ENCODE measurements at regions not wholly inside any gene's neighbourhood (a gene's known extent, or its start where the extent isn't known, plus 50 kb on each side); places are given as distances from the start of the nearest gene placed in this dataset.

- H3K9me3 Mint-ChIP-seq, result peaks cover 3% of the 10 kb centered on the region
- H3K4me1 Mint-ChIP-seq, result no peaks in the 10 kb centered on the region
- H3K4me3 Mint-ChIP-seq, result no peak overlapping the region
- no peaks in the 10 kb centered on the region for H3K36me3 Mint-ChIP-seq
- no peaks in the 10 kb centered on the region for H3K27me3 Mint-ChIP-seq
- no peak overlapping the region for H3K27ac Mint-ChIP-seq
- ATAC-seq, result no peak
These were observed 1674.1 kb downstream of the PCDH7 start for GRCh38 chr4:32394255-32394654.

GRCh38 chr4:32396507-32397070 lies 1676.4 kb downstream of the PCDH7 start:
- H3K9me3 Mint-ChIP-seq, result peaks cover 3% of the 10 kb centered on the region
- no peaks in the 10 kb centered on the region for H3K4me1 Mint-ChIP-seq
- H3K27me3 Mint-ChIP-seq, result no peaks in the 10 kb centered on the region
- ATAC-seq, result no peak
- H3K36me3 Mint-ChIP-seq, result no peaks in the 10 kb centered on the region
- H3K4me3 Mint-ChIP-seq, result no peak overlapping the region
- H3K27ac Mint-ChIP-seq, result no peak overlapping the region

GRCh38 chr4:32400870-32401269 lies 1680.7 kb downstream of the PCDH7 start:
- Mint-ChIP-seq H3K27me3 (no peaks in the 10 kb centered on the region), H3K9me3 (peaks cover 3% of the 10 kb centered on the region), H3K4me3 (no peak overlapping the region), H3K27ac (no peak overlapping the region), H3K36me3 (no peaks in the 10 kb centered on the region), H3K4me1 (no peaks in the 10 kb centered on the region)
- no peak for ATAC-seq

GRCh38 chr4:32417113-32417704 lies 1697.0 kb downstream of the PCDH7 start:
- no peaks in the 10 kb centered on the region for H3K36me3 Mint-ChIP-seq
- no peaks in the 10 kb centered on the region for H3K4me1 Mint-ChIP-seq
- no peak overlapping the region for H3K27ac Mint-ChIP-seq
- peaks cover 16% of the 10 kb centered on the region for H3K9me3 Mint-ChIP-seq
- no peak overlapping the region for H3K4me3 Mint-ChIP-seq
- no peaks in the 10 kb centered on the region for H3K27me3 Mint-ChIP-seq
- ATAC-seq, result no peak

GRCh38 chr4:32423267-32423666 lies 1703.1 kb downstream of the PCDH7 start:
- Mint-ChIP-seq H3K27ac (no peak overlapping the region), H3K36me3 (no peaks in the 10 kb centered on the region), H3K27me3 (no peaks in the 10 kb centered on the region), H3K4me1 (no peaks in the 10 kb centered on the region), H3K4me3 (no peak overlapping the region), H3K9me3 (peaks cover 18% of the 10 kb centered on the region)
- ATAC-seq, result no peak

- H3K36me3 Mint-ChIP-seq, result no peaks in the 10 kb centered on the region
- no peak for ATAC-seq
- H3K4me3 Mint-ChIP-seq, result no peak overlapping the region
- peaks cover 14% of the 10 kb centered on the region for H3K9me3 Mint-ChIP-seq
- H3K27ac Mint-ChIP-seq, result no peak overlapping the region
- no peaks in the 10 kb centered on the region for H3K4me1 Mint-ChIP-seq
- H3K27me3 Mint-ChIP-seq, result no peaks in the 10 kb centered on the region
These were observed 1705.1 kb downstream of the PCDH7 start for GRCh38 chr4:32425243-32425642.

- H3K27me3 Mint-ChIP-seq, result no peaks in the 10 kb centered on the region
- ATAC-seq, result no peak
- H3K36me3 Mint-ChIP-seq, result no peaks in the 10 kb centered on the region
- no peaks in the 10 kb centered on the region for H3K4me1 Mint-ChIP-seq
- H3K9me3 Mint-ChIP-seq, result peaks cover 11% of the 10 kb centered on the region
- no peak overlapping the region for H3K27ac Mint-ChIP-seq
- H3K4me3 Mint-ChIP-seq, result no peak overlapping the region
These were observed 1707.4 kb downstream of the PCDH7 start for GRCh38 chr4:32427566-32427965.

- no peak overlapping the region for H3K4me3 Mint-ChIP-seq
- ATAC-seq, result no peak
- H3K4me1 Mint-ChIP-seq, result no peaks in the 10 kb centered on the region
- no peak overlapping the region for H3K27ac Mint-ChIP-seq
- H3K9me3 Mint-ChIP-seq, result peaks cover 5% of the 10 kb centered on the region
- no peaks in the 10 kb centered on the region for H3K36me3 Mint-ChIP-seq
- H3K27me3 Mint-ChIP-seq, result no peaks in the 10 kb centered on the region
These were observed 1709.0 kb downstream of the PCDH7 start for GRCh38 chr4:32429151-32429550.

- peaks cover 6% of the 10 kb centered on the region for H3K9me3 Mint-ChIP-seq
- no peaks in the 10 kb centered on the region for H3K4me1 Mint-ChIP-seq
- no peak overlapping the region for H3K4me3 Mint-ChIP-seq
- ATAC-seq, result no peak
- no peaks in the 10 kb centered on the region for H3K36me3 Mint-ChIP-seq
- H3K27ac Mint-ChIP-seq, result no peak overlapping the region
- no peaks in the 10 kb centered on the region for H3K27me3 Mint-ChIP-seq
These were observed 1715.1 kb downstream of the PCDH7 start for GRCh38 chr4:32435308-32435707.

- no peak overlapping the region for H3K27ac Mint-ChIP-seq
- H3K9me3 Mint-ChIP-seq, result peaks cover 6% of the 10 kb centered on the region
- no peak for ATAC-seq
- no peak overlapping the region for H3K4me3 Mint-ChIP-seq
- H3K27me3 Mint-ChIP-seq, result no peaks in the 10 kb centered on the region
- H3K4me1 Mint-ChIP-seq, result no peaks in the 10 kb centered on the region
- H3K36me3 Mint-ChIP-seq, result no peaks in the 10 kb centered on the region
These were observed 1716.6 kb downstream of the PCDH7 start for GRCh38 chr4:32436816-32437215.

GRCh38 chr4:32440391-32440790 lies 1720.2 kb downstream of the PCDH7 start:
- Mint-ChIP-seq H3K4me1 (no peaks in the 10 kb centered on the region), H3K27ac (no peak overlapping the region), H3K27me3 (no peaks in the 10 kb centered on the region), H3K36me3 (no peaks in the 10 kb centered on the region), H3K9me3 (peaks cover 10% of the 10 kb centered on the region), H3K4me3 (no peak overlapping the region)
- no peak for ATAC-seq

GRCh38 chr4:32454482-32454881 lies 1734.3 kb downstream of the PCDH7 start:
- Mint-ChIP-seq H3K4me3 (no peak overlapping the region), H3K9me3 (peaks cover 10% of the 10 kb centered on the region), H3K27ac (no peak overlapping the region), H3K27me3 (no peaks in the 10 kb centered on the region), H3K4me1 (no peaks in the 10 kb centered on the region), H3K36me3 (no peaks in the 10 kb centered on the region)
- no peak for ATAC-seq

GRCh38 chr4:32455231-32455630 lies 1735.1 kb downstream of the PCDH7 start:
- no peak overlapping the region for H3K4me3 Mint-ChIP-seq
- no peaks in the 10 kb centered on the region for H3K36me3 Mint-ChIP-seq
- H3K27me3 Mint-ChIP-seq, result no peaks in the 10 kb centered on the region
- no peak overlapping the region for H3K27ac Mint-ChIP-seq
- ATAC-seq, result no peak
- peaks cover 10% of the 10 kb centered on the region for H3K9me3 Mint-ChIP-seq
- H3K4me1 Mint-ChIP-seq, result no peaks in the 10 kb centered on the region

GRCh38 chr4:32460972-32461371 lies 1740.8 kb downstream of the PCDH7 start:
- Mint-ChIP-seq H3K4me3 (no peak overlapping the region), H3K27me3 (no peaks in the 10 kb centered on the region), H3K9me3 (peaks cover 4% of the 10 kb centered on the region), H3K27ac (no peak overlapping the region), H3K4me1 (no peaks in the 10 kb centered on the region), H3K36me3 (no peaks in the 10 kb centered on the region)
- ATAC-seq, result no peak

- Mint-ChIP-seq H3K4me1 (no peaks in the 10 kb centered on the region), H3K4me3 (no peak overlapping the region), H3K9me3 (no peaks in the 10 kb centered on the region), H3K36me3 (no peaks in the 10 kb centered on the region), H3K27ac (no peak overlapping the region), H3K27me3 (no peaks in the 10 kb centered on the region)
- ATAC-seq, result no peak
These were observed 1742.8 kb downstream of the PCDH7 start for GRCh38 chr4:32462944-32463343.

GRCh38 chr4:32470087-32470585 lies 1750.0 kb downstream of the PCDH7 start:
- ATAC-seq, result no peak
- no peaks in the 10 kb centered on the region for H3K36me3 Mint-ChIP-seq
- no peaks in the 10 kb centered on the region for H3K27me3 Mint-ChIP-seq
- no peaks in the 10 kb centered on the region for H3K4me1 Mint-ChIP-seq
- H3K4me3 Mint-ChIP-seq, result no peak overlapping the region
- no peak overlapping the region for H3K27ac Mint-ChIP-seq
- H3K9me3 Mint-ChIP-seq, result no peaks in the 10 kb centered on the region

Measured in stimulated activated memory B cell treated with anti-CD40 and anti-IgM and Interleukin-4, amounts not matched to agents 10 μg/mL and 1 μg/mL and 100 μg/mL, for 72 hours (primary cell).